ENCODE measurements at regions not wholly inside any gene's neighbourhood (a gene's known extent, or its start where the extent isn't known, plus 50 kb on each side); places are given as distances from the start of the nearest gene placed in this dataset.

DNA sequence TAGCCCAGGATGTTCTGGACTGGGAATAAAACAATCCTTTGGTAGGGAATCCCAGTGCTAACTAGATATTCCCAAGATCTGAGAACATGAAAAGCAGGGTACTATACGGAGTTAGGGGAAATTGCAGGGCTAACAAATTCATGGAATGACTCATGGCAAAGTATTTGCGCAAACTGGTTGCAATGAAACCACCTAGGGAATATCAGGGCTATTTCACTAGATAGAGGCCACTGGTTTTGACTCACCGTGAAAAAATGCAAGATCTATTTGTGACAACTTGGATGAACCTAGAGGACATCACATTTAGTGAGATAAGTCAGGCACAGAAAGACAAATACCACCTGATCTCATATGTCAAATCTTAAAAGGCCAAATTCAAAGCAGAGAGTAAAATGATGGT, 233.3 kb downstream of the MBD2 start:
- Histone ChIP-seq H3K36me3 (no peaks in the 10 kb centered on the region), H3K4me1 (no peaks in the 10 kb centered on the region), H3K27me3 (no peaks in the 10 kb centered on the region), H3K4me3 (ENCODE audit: low read depth, low read length) (no peak overlapping the region), H3K9me3 (no peaks in the 10 kb centered on the region)
- no peak for DNase-seq
- no peak for TF ChIP-seq CTCF (IDR thresholded peaks at IDR 0.05; ENCODE audit: low read depth, low read length)

GRCh38 chr18:53990485-53990884, 234.0 kb downstream of the MBD2 start:
- Histone ChIP-seq H3K36me3 (no peaks in the 10 kb centered on the region), H3K4me1 (no peaks in the 10 kb centered on the region), H3K4me3 (ENCODE audit: low read depth, low read length) (no peak overlapping the region), H3K9me3 (no peaks in the 10 kb centered on the region), H3K27me3 (no peaks in the 10 kb centered on the region)
- no peak for DNase-seq
- TF ChIP-seq CTCF (IDR thresholded peaks at IDR 0.05; ENCODE audit: low read depth, low read length), result no peak

DNA sequence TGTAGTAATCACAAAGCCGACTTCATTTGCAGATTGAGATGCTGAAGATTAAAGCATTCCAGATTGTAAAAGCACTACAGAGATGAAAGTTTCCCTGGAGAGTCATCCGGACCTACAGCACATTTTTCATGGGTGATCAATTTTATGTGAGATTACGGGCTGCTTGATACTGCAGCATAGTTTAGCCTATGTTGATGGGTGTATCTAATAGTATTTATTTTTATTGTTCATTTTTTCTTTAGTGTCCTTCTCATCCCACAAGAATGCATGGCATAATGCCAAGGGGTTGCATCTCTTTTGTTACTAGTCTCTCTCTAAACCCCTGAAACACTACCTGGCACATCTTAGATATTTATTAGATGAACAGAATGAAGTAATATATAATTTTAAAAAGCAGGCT, 240.4 kb downstream of the MBD2 start:
- Histone ChIP-seq H3K9me3 (no peaks in the 10 kb centered on the region), H3K27me3 (no peaks in the 10 kb centered on the region), H3K4me3 (ENCODE audit: low read depth, low read length) (no peak overlapping the region), H3K4me1 (no peaks in the 10 kb centered on the region), H3K36me3 (no peaks in the 10 kb centered on the region)
- TF ChIP-seq CTCF (IDR thresholded peaks at IDR 0.05; ENCODE audit: low read depth, low read length), result no peak
- no peak for DNase-seq

DNA sequence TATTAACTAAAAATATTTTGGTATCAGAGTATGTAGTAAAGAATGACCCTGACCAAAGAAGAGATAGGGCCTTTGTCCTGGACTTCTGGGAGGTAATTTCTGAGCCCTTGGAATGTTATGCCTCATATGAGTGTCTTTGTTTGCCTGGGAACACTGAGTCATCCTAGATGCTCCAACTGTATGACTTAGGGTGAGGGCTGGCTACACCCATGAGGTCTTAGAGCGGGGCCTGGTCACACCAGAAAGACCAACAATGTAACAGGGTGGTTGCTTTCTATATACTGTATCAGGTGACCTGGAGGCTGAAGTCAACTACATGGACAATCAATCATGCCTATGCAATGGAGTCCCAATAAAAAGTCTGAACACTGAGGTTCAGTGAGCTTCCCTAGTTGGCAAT, 253.1 kb downstream of the MBD2 start:
- Histone ChIP-seq H3K36me3 (no peaks in the 10 kb centered on the region), H3K4me3 (ENCODE audit: low read depth, low read length) (no peak overlapping the region), H3K9me3 (no peaks in the 10 kb centered on the region), H3K27me3 (no peaks in the 10 kb centered on the region), H3K4me1 (no peaks in the 10 kb centered on the region)
- DNase-seq, result no peak
- no peak for TF ChIP-seq CTCF (IDR thresholded peaks at IDR 0.05; ENCODE audit: low read depth, low read length)

DNA sequence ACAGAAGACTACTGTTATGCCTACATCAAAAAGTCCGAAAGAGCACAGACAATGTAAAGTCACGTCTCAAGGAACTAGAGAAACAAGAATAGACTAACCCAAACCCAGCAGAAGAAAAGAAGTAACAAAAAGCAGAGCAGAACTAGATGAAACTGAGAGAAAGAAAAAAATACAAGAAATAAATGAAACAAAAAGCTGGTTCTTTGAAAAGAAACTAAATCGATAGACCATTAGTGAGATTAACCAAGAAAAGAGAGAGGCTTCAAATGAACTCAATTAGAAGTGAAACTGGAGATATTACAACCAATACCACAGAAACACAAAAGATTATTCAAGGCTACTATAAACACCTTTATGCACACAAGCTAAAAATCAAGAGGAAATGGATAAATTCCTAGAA, 271.8 kb downstream of the MBD2 start:
- Histone ChIP-seq H3K27me3 (no peaks in the 10 kb centered on the region), H3K4me1 (no peaks in the 10 kb centered on the region), H3K4me3 (ENCODE audit: low read depth, low read length) (no peak overlapping the region), H3K36me3 (no peaks in the 10 kb centered on the region), H3K9me3 (no peaks in the 10 kb centered on the region)
- no peak for DNase-seq
- TF ChIP-seq CTCF (IDR thresholded peaks at IDR 0.05; ENCODE audit: low read depth, low read length), result no peak

GRCh38 chr18:53950545-53950944, 273.9 kb downstream of the MBD2 start:
- H3K9me3 ChIP-seq, result no peaks in the 10 kb centered on the region
- H3K4me1 ChIP-seq, result no peaks in the 10 kb centered on the region
- no peak for TF ChIP-seq CTCF (IDR thresholded peaks at IDR 0.05; ENCODE audit: low read depth, low read length)
- no peak overlapping the region for H3K4me3 ChIP-seq (ENCODE audit: low read depth, low read length)
- DNase-seq, result no peak
- no peaks in the 10 kb centered on the region for H3K27me3 ChIP-seq
- H3K36me3 ChIP-seq, result no peaks in the 10 kb centered on the region

All from BE2C (cell line).